ENCODE measurements at regions not wholly inside any gene's neighbourhood (a gene's known extent, or its start where the extent isn't known, plus 50 kb on each side); places are given as distances from the start of the nearest gene placed in this dataset.

DNA sequence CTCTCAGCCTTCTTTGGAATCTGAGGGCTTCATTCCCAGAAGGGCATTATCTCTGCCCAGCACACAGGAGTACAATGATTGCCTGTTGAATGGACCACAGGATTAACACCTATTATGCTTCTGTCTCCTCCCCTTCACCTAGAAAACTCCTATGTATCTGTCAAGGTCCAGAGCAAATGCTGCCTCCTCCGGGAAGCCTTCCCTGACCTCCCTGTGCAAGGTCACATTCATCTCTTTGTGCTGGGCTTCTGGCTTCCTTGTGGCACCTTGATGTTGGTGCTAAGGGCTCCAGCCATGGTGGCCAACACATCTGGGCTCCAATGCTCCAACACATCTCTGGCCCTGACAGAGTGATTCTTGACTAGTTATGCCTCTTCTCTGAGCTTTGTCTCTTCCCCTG is 49.9 kb upstream of the ATP2B2 start:
- DNase-seq (ENCODE audit: low read depth in 2 of 2, low spot score in 1 of 2) = no peak

DNA sequence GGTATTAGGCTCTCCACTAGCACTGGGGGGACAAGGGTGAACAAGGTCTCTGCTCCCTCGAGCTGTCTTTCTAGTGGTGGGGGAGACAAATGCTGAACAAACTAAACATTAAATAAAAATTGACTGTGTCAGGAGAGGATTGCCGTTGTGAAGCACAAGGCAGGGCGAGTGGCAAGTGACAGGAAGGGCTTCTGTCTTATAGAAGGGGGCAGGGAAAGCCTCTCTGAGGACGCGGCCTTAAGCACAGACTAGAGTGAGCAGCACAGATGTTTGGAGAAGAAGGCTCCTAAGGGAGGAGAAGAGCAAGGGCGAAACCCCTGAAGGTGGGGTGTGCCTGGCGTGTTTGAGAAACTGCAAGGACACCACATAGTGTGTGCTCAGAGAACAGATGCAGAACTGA is 50.9 kb upstream of the ATP2B2 start:
- DNase-seq (ENCODE audit: low read depth in 2 of 2, low spot score in 1 of 2) = no peak

DNA sequence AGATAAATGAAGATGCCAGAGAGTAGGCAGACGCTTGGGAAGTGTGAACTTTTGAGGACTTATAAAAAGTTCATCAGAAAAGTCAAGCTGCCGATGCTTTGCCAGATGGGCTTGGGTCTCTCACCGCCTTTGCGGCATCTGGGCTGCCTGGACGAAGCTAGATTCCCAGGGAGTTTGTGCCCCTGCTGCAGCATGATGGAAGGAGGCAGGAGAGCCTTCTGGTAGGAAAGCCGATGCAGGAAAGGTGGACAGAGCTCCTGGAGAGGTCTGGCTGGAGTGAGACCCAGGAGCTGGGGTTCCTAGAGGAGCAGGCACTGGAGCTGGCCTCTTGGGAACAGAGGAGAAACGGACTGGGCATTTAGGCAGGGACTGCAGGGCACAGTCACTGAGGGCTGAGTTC is 51.9 kb upstream of the ATP2B2 start:
- DNase-seq (ENCODE audit: low read depth in 2 of 2, low spot score in 1 of 2) = no peak

DNA sequence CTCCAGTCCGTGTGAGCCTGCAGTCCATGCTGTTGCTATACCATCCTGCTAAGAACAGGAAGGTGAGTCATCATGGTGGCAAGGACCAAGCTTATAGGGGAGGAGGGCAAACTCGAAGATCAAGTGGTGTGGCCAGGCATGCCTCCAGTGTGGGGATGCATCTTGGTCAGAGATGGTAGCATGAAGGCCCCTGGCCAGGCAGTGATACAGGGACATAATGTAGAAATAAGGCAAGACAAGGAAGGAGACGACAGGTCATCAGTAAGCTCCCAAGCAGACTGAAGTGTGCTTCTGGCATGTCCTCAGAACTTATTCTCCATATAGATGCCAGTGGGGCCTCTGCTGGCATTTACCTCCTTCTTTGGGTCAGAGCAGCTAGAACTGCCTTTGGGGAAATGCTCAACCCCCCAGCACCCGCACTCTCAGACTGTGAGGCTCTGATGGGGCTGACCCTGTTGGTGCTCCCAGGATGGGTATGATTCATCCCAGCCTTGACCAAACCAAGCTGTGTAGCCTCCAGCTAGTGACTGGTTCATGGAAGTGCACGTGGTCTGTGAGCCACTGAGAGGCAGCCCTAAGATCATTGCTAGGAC is 52.5 kb upstream of the ATP2B2 start:
- DNase-seq (ENCODE audit: low read depth in 2 of 2, low spot score in 1 of 2) = no peak

DNA sequence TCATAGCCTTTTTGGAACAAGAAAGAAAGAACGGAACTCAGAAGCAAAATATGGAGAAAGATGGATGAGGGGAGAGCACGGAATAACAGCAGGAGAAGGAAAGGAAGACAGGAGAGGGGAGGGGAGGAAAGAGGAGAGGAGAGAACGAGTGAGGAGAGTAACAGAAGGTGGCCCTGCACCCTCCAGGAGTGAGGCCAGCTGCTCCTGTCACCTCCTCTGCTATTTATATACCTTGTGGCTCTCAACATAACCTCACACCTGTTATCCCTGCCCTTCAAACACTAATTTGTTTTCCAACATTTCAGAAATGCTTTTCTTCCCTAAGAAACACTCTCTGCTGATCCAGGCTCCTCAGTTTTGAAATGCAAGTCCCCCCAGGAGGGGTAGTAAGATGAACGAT is 53.4 kb upstream of the ATP2B2 start:
- DNase-seq (ENCODE audit: low read depth in 2 of 2, low spot score in 1 of 2) = no peak

DNA sequence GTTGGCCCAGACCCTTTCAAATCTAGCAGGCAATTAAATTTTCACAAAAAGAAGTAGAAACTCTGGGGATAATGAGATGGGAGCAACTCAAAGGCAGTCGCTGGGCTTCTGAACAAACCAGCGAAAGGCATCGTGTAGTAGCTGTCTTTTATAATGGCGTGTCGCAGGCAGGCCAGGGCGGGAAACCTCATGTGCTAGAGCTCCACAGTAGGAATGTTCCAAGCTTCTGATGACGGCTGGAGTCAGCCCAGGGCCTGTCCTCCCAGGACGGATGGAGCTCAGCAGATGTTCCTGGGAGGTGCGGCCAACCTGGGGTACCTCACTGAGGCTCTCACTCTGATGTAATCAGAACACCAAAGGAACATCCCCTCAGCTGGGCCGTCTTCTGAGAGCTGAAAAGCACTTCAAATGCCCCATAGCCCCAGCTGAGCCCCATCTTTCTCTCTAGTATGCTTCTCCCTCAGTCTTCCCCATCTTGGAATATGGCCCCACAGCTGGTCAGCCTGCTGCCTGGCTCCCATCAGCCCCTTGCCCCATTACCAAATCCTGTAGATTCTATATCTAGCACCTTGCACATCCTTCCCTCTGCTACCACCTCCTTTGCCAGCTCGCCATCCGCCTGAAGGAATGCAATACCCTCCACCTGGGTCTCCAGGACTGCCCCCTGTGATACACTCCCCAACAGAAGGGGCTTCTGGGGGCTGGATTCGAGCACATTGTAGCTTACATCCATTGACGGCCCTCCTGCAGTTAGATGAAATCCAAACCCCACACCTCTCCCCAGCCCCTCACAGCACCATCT is 54.9 kb upstream of the ATP2B2 start:
- DNase-seq (ENCODE audit: low read depth in 2 of 2, low spot score in 1 of 2) = no peak

DNA sequence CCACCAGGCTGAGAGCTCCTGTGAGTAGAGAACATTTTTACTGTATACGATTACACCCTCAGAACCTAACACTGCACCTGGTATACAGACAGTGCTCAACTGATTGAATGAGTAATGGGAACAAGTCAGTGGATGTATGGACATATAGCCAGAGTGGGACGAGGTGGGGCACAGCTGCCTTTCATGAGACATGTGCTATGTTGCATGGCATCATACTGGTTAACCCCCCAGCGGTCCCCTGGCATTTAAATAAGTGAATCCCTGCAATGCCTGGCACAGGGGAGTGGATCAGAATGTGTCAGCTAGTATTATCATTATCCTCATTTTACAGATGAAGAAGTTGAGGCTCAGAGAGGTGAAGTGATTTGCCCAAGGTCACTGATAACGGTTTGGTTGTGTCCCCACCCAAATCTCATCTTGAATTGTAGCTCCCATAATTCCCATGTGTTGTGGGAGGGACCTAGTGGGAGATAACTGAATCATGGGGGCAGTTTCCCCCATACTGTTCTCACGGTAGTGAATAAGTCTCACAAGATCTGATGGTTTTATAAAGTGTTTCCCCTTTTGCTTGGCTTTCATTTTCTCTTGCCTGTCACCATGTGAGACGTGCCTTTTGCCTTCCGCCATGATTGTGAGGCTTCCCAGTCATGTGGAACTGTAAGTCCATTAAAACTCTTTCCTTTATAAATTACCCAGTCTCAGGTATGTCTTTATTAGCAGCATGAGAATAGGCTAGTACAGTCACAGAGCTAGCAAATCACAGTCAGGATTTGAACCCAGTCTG is 56.0 kb upstream of the ATP2B2 start:
- DNase-seq (ENCODE audit: low read depth in 2 of 2, low spot score in 1 of 2) = no peak

DNA sequence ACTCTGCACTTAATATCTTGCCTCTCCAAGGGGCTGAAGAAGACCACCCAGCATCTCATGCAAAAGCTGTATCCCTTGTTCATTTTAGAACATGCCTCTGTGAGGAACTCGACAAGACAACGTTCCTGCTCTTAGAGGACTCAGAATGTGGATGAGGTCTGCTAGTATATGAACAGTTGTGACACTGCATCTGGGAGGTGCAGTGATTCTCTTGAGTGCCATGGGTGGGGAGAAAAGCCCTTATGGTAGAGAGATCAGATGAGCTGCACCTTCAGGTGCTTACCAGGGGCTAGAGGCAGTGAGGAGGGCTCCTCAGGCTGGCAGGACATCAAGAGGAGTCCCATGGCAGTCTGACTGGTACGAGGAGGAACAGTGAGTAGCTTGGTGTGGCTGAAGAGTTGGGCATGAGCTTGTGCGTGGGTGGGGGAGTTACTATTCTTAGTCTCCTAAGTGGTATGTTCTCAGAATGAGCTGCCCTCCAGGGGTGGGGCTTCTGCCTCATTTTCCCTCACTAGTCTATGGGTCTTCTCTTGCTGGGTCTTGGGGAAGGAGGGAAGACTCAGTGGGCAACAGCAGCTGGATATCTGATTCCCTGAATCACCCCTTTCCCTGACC is 56.7 kb upstream of the ATP2B2 start:
- no peak for DNase-seq (ENCODE audit: low read depth in 2 of 2, low spot score in 1 of 2)

DNA sequence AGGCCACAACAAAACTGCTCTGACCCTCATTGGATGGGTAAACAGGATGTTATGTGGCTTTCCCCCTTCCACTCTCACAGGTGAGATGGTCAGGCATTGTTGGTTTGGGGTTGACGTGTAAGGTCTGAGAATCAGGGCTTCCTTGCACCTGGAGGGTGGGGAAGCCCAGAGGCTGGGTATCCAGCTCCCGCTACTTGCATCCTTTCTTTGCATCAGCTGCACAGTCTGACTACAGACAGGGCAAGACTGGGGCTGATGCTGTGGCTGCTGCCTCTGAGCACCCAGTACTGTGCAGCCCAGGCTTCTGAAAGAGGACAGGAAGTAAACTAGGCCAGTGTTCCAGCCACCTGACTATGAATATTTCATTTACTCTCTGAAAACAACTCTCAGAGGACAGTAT is 58.0 kb upstream of the ATP2B2 start:
- no peak for DNase-seq (ENCODE audit: low read depth in 2 of 2, low spot score in 1 of 2)

DNA sequence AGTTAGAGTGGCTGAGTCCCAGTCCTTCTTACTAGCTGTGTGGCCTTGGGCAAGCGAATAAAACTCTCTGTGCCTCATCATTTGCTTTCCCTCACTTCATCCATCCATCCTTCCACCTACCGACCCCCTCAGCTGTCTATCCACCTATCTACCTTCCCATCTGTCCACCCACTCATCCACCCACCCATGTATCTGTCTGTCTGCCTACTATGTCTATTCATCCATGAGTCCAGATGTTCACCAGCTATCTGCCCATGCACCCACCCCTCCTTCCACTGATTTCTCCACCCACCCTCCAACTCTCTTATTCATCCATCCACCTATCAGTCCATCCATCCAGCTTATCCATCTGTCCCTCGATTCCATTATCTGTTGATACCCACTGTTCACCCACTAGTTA is 60.4 kb upstream of the ATP2B2 start:
- DNase-seq (ENCODE audit: low read depth in 2 of 2, low spot score in 1 of 2) = no peak

DNA sequence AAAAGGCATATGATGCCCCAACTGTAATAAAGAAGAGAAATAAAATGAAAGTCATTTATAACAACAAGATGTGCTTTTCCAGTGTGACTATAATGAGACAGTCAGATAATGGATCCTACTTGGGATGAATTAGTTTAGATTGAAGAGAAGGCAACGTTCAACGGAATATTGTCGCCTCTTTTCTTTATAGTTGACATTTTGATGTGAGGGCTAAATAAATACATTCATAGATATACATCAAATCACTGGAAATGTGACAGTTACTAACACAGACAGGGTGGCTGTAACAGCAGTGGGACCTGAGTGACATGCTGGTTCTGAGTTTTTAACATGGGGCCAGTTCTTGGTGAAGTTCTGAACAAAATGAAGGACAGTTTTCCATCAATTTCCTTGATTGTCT is 61.1 kb upstream of the ATP2B2 start:
- no peak for DNase-seq (ENCODE audit: low read depth in 2 of 2, low spot score in 1 of 2)

DNA sequence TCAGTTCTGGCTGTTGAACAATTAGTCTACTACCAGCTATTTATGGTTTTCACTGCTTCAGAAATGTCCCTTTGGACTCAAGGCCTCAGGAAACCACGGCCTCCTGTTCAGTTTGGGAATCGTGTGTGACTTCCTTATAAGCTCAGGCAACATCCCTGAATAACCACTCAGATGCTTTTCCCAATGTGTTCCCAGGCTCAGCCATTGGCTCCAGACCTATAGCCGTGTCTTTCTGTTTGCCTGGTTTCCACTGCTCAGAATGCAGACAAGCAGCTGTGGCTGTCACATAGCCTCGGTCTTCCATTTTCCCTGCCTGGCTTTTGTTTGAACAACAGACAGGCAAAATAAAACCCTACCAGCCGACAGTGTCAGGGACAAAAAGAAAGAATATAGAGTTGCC is 63.2 kb upstream of the ATP2B2 start:
- no peak for DNase-seq (ENCODE audit: low read depth in 2 of 2, low spot score in 1 of 2)

DNA sequence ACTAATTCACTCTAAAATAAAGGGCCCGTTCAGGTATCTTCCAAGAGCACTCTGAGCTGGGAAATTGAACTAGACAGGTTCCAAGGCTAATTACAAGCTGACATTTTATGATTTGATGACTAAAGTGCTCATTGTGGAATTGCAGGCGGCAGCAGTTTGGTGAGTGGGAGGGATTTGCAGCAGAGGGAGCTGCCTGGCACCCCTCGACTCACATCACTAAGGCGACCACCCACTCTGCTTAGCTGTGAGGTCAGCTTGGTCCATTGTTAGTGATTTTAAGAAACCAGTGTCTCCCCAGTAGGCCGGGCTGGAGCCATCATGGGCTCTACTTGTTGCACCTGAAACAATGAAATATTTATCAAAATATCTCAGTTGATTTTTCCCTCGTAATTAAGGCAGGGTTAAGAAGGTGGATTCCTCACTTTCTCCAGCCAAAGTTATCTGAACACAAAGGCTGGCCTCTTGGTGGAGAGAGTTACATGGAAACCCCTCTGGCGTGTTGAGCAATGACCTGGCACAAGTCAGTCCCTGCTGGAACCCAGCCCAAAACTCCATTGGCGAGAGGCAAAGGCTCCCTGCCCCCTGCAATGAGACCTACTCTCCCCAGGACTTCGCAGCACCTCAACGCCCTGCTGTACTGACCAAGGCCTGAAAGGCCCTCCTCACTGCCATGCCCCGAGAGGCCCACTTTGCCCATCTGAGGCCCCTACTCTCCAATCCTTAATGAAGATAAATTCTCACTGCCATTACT is 65.0 kb upstream of the ATP2B2 start:
- DNase-seq (ENCODE audit: low read depth in 2 of 2, low spot score in 1 of 2) = no peak

DNA sequence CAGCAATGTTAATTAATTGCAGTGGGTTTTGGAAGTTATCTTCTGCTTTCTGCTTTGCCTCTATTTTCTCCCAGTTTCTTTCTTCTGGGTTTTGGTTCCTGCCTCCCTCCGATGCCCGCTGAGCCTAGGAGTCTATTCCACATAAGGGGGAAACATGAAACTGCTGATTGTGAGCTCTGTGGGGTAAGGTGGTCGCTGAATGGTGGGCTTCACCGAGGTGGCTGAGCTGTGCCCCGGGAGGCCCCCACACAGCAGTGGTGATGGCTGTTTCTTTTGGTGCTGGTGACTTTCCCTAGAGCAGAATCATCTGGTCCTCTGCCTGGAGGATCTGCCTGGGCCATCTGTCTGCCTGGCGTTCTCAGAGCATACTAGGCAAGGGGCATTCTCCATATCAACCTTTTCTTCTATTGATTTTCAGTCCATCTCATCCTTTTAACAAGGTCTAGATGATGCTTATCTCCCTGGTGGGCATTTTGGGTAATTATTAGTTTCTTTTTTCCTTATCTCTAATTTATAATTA is 68.8 kb upstream of the ATP2B2 start:
- no peak for DNase-seq (ENCODE audit: low read depth in 2 of 2, low spot score in 1 of 2)

DNA sequence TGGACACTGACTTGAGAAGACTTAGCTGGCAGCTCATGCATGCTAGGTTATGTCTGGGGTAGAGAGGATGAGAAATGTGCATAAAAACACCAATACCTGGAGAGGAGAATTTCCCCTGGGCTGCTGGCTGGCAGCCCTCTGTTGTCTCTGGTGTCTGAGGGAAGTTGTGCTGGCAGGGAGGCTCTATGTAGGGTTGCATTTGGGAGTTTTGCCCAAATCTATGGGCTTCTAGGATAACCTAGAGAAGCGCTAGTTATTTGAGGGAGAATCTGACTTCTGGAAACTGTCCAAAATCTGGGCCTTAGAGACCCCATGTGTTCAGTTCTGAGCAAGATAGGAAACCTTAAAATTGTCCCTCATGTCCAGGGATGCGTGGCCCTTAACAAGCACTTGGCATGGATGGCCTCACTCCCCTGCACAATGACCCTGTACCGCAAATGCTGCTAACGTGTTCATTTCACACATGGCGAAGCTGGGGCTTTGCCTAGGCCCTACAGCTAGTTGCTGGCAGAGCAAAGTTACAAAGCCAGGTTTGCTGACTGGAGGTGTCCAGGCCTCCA is 70.3 kb upstream of the ATP2B2 start:
- no peak for DNase-seq (ENCODE audit: low read depth in 2 of 2, low spot score in 1 of 2)

DNA sequence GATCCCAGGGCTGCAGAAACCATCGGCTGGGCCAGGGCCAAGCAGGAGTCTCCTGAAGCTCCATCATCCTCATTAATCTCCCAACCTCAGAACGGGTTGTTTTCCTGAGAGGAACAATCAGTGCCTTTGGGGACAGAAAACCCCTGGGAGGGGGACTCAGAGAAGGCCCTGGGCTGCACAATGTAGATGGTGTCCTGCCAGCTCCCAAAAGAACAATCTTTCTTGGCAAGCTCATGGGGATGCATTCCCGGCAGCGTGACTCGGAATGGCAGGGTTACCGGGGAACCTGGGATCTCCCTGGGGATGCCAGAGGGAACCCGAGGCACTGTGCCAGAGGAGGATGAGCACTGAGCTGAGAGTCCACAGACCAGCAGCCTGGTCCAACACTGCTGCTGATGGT is 72.1 kb upstream of the ATP2B2 start:
- no peak for DNase-seq (ENCODE audit: low read depth in 2 of 2, low spot score in 1 of 2)

DNA sequence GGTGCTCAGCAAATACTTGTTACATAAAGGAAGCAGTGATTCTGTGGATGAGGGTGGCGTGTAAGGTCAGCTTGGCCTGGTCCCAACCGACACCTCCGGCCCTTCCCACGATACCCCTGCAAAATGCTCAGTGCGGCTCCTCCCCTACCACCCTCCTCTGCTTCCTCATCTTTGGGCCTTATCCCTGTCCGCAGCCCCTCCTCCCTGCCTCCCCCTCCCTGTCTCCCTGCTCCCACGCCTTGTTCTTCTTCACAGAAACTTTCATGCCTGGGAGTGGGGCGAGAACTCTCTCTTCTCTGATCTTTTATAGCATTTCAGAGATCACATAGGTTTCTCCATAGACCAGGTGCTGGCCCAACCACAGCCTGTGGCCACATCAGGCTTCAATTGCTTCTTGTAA is 75.0 kb upstream of the ATP2B2 start:
- DNase-seq (ENCODE audit: low read depth in 2 of 2, low spot score in 1 of 2) = no peak

DNA sequence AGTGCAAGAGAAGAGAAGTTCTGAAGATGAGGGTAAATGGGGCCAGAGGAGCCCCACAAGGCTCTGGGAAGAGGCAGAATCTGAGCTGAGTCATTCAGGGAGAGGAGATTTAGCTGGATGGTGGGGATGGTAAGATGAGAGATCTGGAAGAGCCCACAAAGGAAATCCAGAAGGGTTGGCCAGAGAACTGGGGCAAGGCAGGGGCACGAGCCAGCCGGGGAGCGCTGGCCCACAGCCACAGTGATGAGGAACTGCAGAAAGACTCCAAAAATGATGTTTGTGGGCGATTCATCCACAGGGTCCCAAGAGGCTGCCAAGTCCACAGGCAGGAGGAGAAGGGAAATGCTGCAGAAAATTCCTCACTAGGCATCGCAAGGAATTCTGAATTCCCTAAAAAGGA is 75.9 kb upstream of the ATP2B2 start:
- no peak for DNase-seq (ENCODE audit: low read depth in 2 of 2, low spot score in 1 of 2)

DNA sequence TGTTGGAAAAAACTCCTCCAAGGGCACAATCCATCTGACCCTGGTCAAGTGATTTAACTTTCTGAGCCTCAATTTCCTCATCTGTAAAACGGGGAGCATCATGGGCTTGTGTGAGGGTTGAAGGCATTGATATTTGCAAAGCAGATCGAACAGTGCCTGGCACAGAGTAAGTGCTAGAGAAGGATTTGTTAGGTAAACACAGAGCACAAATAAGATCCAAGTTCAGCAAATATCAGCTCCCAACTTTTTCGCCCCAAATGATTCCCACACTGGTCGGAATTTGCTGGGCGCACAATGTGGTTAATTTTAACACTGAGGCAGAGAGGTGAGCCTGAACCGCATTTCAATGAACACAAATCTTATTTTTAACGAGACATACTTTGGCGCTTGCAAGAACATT is 76.3 kb upstream of the ATP2B2 start:
- no peak for DNase-seq (ENCODE audit: low read depth in 2 of 2, low spot score in 1 of 2)

DNA sequence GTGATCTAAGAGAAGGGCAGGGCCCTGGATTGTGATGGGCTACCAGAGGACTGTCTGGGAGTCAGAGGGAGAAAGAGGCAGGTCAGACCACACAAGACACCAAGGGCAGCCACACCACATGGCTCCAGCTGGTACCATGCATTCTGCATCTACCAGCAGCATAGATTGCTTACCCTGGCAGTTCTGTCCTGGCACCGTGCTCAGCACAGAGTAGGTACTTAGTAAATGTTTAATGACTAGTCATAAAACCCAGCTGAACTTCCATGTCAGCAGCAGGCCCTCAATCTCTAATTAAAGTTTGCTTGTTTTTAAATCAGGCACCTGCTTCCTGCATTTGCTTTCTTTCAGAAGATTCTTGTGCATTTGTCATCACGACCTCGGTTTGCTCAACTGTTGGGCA is 77.3 kb upstream of the ATP2B2 start:
- DNase-seq (ENCODE audit: low read depth in 2 of 2, low spot score in 1 of 2) = no peak
